GM04504 (cell line): ENCODE measurements at regions not wholly inside any gene's neighbourhood (a gene's known extent, or its start where the extent isn't known, plus 50 kb on each side); places are given as distances from the start of the nearest gene placed in this dataset.
A peak's percentile ranks its signal among the peaks of the same experiment; 100 is the strongest.
"Not testable (repeated sequence)": the region's sequence is repeated elsewhere in the genome, so short reads cannot be mapped to it uniquely, and the experiment has no call there.

Experiments used
- DNase-seq: peaks from one replicate; pipeline ENCODE4 v3.0.0-alpha.2; 2012; ENCODE audit warnings: low read depth

- no peak for DNase-seq
These were observed 107.4 kb upstream of the FOXN3 start for GRCh38 chr14:89524412-89524811.

- no peak for DNase-seq
These were observed 105.0 kb upstream of the FOXN3 start for GRCh38 chr14:89521988-89522387.

DNA sequence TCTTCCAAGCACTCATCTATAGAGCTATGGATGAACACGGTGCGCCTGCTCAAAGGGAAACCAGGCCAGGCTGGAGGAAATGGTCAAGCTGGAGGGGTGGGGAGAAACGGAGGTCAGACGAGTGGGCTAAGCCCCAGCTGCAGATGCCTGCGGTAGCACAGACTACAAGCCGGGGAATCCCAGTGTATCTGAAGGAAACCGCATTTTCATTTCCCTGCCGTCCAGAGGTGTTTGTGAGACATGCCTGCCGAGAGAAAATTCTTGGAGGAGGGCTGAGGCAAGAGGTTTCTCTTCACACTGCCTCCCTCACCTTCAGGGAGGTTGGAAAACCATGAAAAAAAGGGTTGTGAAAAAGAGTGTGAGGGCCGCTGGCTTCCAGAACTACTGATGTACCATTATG lies 102.0 kb upstream of the FOXN3 start:
- DNase-seq: no peak

DNA sequence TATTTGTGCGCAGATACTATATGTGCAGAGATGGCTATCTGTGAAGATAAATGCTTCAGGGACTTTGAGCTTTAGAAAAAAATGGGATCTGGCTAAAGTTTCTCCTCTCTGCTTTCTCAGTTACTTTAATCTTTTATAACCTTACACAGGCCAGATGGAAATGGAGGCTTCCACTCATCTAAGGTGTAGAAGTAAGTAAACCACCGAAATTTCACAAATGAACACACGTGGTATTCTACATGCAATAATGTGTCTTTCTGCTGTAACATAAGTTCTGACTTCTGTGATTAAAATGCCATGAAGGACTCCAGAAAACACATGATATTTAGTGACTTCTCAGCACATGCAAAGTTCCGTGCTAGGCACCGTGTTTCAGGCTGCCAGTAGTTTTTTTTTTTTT lies 99.1 kb upstream of the FOXN3 start:
- no peak for DNase-seq

DNA sequence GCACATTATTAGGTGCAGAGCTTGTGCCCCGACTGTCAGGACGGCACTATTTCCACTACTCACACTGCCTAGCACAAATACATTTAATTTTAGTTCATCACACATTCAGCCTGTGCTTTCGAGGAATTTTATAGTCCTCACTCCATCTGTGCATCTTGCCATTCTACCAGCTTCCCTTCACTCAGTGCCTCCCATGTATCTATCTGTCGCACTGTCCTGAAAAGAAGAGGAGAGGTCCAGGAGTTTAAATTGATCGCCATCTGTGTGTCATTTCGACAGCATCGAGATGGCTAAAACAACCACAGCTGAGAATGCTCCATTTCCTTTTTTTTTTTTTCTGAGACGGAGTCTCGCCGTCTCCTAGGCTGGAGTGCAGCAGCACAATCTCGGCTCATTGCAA lies 97.6 kb upstream of the FOXN3 start:
- no peak for DNase-seq

DNA sequence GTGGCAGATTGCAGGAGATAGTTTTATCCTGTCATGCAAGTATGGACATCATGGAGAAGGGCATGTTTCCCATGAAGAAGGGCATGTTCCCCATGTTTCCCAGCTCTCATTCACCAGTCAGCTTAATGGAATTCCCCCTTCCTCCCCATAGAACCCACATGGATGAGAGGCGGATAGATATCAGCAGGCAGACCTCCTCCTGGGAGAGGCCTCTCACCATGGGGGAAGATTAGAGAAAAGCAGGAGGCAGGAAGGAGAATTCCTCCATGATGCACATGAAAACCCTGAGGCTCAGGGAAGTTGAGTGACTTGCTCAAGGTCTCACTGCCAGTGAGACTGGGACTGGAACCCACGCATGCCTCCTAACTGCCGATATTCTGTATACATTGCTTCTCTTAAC lies 92.9 kb upstream of the FOXN3 start:
- DNase-seq: peak; percentile 15

DNA sequence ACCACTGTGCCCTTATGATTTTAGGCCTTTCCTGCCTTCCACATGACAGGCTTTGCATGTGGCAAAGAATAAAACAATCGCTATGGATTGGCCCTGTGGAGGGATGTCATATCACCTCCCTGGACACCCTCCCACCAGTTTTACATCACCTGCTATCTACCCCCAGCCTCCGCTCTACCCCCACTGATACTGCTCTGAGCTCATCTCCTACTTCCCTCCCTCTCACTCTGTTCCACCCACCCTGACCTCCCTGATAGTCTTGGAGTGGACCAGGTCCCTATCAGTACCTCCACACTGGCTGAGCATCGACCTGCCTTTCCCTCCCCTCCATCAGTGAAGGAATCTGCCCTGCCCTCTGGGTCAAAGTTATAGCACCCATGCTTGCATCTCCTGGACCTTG lies 91.8 kb upstream of the FOXN3 start:
- no peak for DNase-seq

DNA sequence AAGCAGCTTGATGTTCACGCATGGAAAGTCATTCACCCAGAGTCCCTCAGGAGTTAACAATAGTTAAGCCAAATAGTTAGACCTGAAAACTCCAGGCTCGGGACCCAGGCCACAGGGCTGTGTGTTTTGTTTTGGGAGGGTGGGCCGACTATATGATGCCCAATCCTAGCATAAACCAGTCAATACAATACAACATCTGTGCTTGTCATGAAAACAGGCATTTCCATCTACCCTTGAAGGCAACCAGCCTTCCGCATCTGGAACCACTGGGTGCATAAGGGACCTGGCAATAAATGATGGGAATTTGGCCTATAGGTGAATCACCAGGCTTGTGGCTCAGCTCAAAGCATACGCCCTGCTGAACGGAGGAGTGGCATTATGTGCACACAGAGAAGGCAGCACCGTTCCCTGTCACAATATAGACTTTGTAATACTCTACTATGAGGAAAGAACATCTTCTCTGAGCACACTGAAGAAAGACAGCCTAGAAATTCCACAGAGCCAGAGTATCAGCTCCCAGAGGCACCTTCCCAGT lies 91.0 kb upstream of the FOXN3 start:
- no peak for DNase-seq

- DNase-seq: peak; percentile 34
These were observed 90.5 kb upstream of the FOXN3 start for GRCh38 chr14:89507521-89507920.

DNA sequence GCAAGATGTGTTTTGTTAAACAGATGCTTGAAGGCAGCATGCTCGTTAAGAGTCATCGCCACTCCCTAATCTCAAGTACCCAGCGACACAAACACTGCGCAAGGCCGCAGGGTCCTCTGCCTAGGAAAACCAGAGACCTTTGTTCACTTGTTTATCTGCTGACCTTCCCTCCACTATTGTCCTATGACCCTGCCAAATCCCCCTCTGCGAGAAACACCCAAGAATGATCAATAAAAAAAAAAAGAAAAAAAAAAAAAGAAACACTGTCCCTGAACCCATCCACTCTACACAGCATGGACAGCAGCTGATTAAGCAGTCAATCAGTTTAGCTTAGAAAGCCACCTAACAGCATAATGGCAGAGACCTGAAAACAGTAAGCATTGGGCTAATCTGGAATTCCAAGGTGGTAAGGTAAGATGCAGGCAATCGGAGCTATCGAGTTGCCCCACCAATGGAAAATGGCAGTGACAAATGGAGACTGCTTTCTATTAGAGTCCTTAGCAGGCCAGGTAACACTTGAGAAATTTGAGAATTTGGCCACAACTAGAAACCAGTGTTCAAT lies 89.9 kb upstream of the FOXN3 start:
- DNase-seq: not testable (repeated sequence)

GRCh38 chr14:89504602-89505313 lies 87.7 kb upstream of the FOXN3 start:
- DNase-seq: peak; percentile 50

GRCh38 chr14:89504091-89504490 lies 87.1 kb upstream of the FOXN3 start:
- no peak for DNase-seq

DNA sequence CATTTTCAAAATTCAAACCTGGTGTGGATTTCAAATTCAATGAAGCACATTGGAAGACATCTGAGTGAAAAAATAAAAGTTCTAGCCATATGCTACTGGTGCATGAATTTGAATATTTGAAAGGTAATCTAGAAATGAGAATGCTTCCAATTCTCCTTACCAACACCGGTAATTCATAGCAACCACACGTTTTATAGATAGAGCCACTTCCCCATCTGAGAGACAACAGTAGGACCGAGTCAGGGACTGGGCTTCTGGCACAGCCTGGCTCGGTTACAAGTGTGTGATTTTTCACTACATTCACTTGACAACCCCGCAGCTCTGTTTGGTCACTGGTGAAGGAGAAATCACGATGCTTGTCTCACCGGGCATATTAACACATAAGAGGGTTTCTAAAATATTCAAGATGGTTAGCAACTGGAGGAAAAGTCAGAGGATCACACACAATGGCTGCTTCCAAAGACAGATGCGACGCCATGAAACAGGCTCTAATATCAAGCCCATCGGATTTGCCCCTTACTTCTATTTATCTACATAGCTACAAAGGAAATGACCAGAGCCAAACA lies 86.5 kb upstream of the FOXN3 start:
- no peak for DNase-seq

- DNase-seq: no peak
These were observed 85.9 kb upstream of the FOXN3 start for GRCh38 chr14:89502966-89503365.

DNA sequence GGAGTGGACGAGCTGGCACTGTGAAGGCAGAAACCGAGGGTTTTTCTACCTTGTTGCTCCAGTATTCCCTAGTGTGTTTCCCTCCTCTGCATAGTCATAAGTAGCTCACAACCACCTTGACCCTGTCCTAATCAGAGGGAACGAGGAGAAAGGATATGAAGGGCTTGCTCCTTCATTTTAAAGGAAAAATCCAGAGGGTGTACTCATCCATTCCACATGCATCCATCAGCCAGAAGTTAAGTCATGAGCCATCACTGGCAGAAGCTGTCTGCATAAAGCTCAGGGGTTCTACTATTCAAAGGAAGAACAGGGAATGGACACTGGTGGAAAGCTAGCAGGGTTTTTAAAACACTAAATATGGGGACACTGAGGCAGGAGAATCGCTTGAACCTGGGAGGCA lies 84.3 kb upstream of the FOXN3 start:
- DNase-seq: no peak

- no peak for DNase-seq
These were observed 83.3 kb upstream of the FOXN3 start for GRCh38 chr14:89500303-89500702.

- DNase-seq: no peak
These were observed 81.8 kb upstream of the FOXN3 start for GRCh38 chr14:89498878-89499277.

DNA sequence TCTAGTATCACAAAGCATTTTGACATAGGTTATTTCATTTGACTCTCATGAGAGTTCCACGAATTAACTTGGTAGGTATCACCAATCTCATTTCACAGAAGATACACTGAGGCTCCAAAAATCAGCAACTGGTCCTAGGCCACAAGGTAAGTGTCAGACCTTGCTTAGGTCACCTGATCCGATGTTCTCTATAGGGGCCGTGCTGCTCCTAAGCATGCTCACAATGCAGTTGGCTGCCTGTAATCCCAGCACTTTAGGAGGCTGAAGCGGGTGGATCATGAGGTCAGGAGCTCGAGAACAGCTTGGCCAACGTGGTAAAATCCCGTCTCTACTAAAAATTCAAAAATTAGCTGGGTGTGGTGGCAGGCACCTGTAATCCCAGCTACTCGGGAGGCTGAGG lies 78.7 kb upstream of the FOXN3 start:
- DNase-seq: no peak

GRCh38 chr14:89493877-89494634 lies 77.0 kb upstream of the FOXN3 start:
- no peak for DNase-seq

GRCh38 chr14:89493406-89493805 lies 76.4 kb upstream of the FOXN3 start:
- DNase-seq: no peak

DNA sequence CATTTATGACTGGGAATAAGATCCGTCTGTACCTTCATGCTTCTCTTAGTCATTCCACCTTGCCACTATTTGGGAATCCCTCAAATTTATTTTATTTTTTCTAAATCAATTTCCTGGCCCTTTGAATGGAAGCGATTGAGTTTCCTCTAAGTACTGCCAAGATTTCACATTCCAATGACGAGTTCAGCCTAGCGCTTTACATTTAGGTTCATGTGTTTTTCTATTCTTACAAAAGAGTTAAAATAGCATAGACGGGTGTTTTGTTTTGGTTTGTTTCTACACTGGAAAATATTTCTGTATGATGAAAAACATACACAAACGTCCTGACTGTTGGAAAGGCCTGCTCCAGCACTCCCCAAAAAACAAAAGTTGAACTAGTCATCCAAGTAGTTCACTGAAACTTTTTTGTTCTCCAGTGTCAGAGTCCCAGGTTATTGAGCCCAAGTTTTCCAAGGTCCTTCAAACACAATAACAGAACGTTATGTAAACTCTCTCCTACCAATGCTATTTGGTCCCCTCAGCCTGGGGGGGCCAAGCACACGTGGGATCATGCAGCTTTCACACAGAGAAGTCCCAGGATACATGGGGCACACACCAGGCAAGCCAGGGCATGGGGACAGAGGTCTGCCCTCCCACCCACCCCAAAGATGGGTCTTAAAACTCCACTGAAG lies 74.8 kb upstream of the FOXN3 start:
- no peak for DNase-seq

DNA sequence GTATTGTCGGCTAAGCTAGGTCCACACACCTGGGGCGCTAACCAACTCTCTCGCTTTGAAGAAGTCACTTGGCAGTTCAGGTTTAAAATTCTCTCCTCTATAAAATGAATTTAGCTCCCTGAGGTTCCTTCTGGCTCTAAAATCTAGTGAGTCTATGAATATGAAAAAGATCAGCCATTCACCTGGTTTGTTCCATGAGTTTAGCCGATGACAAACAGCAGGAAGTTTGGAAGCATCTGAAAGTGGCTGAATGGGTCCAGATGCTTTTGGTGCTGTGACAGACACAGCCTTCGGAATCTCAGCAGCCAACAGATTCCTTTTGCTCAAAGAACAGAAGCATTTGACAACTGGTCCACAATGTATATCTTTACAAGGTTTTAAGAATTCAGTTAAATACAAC lies 73.4 kb upstream of the FOXN3 start:
- no peak for DNase-seq
